IPS-11a (cell line): ENCODE measurements at regions not wholly inside any gene's neighbourhood (a gene's known extent, or its start where the extent isn't known, plus 50 kb on each side); places are given as distances from the start of the nearest gene placed in this dataset.

ENCODE experiments used
- H3K4me3 ChIP-seq: one replicate; pipeline ENCODE4 v1.5.1; 2013; ENCODE audit warnings: low read depth, low read length, control low read depth

DNA sequence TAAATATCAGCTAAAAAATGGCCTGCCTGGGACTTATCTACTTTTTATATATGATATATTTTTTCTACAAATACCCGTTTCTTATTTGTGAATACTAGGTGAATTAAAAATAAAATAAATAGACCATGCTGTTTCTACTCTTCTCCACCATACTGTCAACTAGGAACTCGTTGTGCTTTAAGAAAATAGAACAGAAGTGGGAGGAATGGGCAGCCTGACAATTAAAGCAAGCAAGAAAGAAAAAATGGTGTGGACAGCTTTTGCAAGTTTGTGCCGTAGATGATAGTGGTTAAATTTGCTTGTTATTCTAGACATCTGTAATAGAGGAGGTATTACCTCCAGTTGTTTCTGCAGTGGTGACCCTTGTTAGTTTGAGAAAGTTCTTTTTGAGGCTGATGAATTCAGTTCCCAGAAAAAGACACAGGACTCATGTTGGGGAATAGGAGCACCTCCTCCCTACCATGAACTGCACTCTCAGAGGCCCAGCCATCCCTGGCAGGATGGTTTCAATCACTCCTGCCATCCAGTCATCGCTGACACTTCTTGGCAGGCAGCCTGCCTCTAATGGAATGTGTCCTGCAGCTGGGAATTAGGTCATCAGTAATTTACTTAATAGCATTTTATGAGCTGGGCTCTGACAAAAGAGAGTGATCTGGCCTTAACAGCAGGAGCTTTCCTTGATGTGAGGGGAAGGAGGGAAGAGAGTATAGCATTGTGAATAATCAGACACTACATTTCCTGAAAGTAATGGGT lies 105.0 kb upstream of the GAP43 start:
- no peak overlapping the region for H3K4me3 ChIP-seq

DNA sequence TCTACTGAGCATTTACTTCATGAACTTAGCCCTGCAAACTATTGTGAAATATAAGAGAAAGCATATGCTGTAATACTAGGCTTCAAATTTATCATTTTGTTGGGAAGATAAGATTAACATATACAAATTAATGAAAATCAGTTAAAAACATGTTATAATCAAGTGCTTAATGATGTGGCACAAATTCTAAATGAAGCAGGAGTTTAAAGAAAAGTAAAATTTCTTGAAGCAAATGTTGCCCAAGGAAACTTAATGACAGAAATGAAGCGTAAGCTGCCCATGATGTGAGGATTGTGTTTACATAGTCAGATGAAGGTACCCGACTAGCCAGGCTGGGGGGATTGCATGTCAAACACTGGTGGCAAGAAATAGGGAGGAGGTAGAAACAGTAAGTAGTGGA lies 103.1 kb upstream of the GAP43 start:
- no peak overlapping the region for H3K4me3 ChIP-seq

DNA sequence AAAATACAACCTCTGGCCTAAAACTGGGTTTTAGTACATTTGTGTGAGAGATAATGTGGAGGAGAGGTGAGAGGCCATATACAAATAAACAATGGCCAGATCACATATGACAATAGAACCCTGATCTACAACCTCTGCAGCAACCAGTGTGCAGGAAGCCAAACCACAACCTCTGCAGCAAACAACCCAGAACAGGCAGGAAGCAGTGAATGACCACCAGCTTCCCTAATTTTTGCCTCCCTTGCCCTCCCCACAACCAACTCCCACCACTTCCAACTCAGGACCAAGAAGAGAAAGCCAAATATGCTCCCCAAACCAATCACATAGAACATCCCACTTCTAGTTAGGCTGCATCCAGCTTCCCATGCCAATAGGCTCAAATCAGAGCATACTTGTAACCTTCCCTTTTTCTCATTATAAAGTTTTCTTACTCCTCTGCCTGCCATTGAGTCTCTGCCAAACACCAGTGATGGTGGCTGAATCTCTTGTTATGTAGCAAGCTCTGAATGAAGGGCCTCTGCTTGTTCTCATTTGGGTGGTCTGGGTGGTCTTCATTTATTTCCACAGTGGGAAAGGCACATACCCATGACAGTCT lies 102.6 kb upstream of the GAP43 start:
- H3K4me3 ChIP-seq = no peak overlapping the region

DNA sequence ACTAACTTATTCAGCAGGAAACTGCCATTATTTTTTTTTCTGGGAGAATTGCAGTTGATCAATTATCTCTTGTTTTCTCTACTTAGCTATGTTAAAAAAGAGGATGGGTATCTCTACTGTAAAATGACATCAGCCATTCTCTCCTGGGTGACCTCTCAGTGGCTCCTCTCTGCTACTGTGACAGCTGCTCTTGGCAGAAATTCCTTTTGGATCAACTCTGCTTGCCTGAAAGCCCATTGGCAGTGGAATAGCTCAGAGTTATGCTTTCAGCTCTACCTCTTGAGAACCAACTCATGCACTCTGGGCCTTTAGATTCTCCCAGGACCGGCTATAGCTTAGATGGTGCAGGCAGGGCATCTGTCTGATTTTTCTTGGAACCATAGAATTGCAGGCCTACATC lies 99.9 kb upstream of the GAP43 start:
- H3K4me3 ChIP-seq = no peak overlapping the region

DNA sequence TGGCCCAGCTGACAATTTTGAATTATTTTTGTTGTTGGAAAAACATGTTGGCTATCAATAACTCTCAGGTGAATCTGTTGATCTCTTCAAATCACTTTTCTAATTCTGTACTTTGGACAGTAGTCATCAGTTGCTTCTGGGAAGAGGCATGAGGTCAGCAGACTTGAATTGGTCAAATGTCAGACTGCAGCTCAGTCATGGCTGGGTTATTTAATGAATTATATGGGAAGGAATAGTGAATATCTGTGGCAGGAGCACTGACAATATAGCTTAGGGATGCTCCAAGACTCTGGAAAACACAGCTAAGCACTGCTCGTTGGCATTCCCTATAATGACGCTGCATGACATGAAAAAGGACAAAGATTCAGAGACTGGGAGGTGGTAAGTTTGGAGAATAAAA lies 98.8 kb upstream of the GAP43 start:
- no peak overlapping the region for H3K4me3 ChIP-seq

DNA sequence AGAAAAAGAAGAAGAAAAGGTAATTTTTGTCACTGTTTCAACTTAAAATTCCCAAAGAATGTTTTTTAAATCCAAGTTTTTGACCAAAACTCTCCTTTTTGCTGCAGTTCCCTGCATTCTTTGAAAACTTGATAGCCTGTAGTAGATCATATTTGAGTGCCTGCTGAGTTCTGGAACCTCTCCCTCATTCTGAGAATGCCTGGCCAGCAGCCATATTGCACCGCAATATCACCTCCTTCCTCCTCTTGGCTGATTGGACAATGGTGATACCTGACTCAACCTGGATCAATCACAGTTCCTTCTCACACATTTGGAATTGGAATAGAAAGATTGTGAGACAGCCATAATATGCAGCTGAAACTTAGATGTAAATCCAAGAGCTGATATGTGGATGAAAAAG lies 97.6 kb upstream of the GAP43 start:
- H3K4me3 ChIP-seq = no peak overlapping the region

DNA sequence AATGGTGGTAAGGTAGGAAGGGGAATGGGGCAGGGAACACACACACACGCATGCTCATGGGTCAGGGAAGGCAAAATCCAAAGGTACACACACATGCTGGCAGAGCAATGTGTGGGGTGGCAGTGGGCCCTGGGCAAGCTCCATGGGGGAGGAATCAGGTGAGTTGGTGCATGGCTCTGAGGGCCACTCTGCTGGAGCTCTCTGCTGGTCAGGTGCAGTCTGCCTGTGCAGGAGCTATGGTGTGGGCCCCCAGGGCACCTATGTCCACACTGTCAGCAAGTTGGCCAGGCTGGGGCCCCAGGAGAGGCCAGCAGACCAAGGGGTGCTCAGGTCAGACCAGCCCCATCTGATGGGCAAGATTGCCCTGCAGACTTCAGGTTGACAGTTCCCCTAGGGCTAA lies 90.1 kb upstream of the GAP43 start:
- H3K4me3 ChIP-seq = no peak overlapping the region

DNA sequence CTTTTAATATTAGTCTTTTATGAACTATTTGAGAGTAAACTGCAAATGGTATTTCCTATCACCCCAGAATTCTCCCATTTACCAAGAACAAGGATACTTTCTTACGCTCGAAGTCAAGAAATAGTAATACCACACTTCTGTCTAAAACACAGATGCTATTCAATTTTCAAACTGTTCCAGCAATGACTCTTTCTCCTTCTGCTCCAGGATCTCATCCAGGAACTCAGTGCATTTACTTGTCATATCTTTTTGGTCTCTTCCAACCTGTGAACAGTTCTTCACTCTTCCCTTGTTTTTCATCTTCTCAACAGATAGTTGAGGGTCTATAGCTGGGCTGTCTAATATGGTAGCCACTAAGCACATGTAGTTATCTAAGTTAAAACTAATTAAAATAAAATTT lies 87.1 kb upstream of the GAP43 start:
- no peak overlapping the region for H3K4me3 ChIP-seq

DNA sequence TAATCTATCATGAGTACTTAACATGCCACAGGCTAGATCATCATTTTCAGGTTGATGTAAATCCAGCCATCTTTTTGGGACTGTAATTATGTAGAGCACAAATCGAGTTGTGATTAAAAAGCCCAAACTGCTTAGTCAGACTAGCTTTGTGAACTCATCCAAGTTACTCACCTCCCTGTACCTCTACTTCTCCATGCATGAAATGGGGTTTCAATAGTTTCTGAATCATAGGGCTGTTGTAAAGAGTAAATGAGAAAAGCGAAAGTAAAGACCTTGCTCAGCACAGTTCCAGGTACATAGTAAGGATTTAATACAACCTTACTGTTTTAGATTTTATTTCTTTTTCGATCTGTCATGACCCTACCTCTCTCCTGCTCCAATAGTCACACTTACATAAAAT lies 85.6 kb upstream of the GAP43 start:
- H3K4me3 ChIP-seq = no peak overlapping the region

DNA sequence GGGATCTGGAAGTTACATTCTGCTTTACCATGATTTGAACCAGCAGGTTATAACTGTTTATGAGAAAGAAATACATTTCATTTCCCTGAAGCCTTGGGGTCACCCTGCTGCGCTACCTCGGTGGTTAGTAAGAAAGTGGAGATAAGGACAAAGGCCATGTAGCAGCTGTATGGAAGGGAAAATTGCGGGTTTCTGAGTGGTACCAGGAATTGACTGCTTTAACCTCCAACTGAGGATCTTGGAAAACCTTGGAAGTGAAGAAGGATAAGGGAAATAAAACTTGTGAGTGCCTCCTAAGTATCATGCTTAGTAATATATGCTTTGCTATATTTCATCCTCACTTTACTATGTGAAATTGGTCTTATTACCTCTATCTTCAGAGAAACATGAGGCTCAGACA lies 76.1 kb upstream of the GAP43 start:
- no peak overlapping the region for H3K4me3 ChIP-seq

DNA sequence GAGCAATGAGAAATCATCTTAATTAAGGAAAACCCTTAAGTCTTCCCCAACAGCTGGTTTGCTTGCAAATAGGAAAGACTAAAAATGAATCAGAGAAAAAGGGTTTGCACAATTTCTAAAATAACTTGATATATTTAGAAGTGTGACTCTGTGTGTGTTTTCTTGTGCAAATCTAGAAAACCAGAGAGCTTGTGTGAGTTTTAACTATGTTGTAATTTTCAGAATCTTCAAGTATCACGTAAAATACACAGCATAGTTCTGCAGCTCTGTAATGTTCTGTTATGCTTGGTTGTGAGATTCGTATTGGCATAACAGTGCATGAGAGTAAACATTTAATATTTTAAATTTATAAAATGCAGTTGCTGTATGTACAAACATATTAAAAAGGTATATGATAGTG lies 74.7 kb upstream of the GAP43 start:
- no peak overlapping the region for H3K4me3 ChIP-seq

DNA sequence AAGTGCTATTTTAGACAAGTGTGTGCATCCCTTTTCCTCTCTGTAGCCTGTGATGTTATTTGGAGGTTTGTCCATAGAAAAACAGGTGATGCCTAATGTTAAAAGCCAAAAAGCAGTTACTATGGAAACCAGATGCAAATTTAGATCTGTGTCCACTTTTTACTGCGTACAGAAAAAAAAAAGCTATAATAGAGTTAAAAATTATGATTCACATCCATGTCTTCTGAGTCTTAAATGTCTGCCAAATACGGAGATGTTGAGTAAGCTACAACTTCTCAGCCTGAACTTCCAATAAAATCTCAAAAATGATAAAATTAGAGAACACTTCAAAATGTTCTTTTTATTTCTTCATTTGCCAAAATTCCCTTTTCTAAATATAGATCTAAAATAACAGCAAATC lies 74.2 kb upstream of the GAP43 start:
- no peak overlapping the region for H3K4me3 ChIP-seq

DNA sequence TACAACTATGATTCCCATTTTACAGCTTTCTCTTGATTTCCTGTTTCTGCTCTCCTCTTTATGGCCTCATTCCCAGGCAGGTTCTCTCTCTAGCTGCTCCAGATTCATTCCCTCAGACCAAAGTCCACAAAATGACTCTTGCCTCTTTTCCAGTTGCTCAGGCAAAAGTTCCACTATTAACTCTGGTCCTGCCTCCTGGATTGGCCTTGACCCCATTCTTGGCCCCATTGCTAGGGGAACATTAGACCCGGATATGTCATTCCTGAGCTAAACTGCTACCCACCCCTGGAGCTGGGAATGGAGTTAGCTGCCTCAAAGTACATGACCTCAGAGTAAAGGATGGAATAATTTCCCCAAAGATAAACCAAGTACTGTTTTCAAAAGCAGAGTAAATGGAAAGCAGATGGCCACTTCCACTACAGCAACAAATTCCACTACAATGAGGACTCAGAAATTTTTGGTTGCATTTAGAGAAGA lies 73.0 kb upstream of the GAP43 start:
- no peak overlapping the region for H3K4me3 ChIP-seq

DNA sequence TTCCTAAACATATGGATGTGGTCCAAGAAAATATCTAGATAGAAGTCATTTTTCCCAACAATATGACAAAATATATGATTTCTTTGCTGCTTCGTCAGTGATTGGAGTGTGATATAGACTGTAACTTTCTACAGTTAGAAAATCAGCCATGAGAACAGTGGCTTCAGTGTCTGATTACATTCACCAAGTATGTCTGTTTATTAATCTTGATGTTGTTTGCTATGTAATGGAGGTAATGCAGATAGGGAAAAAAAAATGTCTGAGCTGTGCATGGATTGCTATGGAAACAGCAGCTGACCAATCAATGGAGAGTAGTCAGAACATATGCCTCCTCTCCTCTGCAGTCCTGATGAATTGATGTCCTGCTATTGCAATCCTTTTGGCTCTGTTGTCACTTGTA lies 72.3 kb upstream of the GAP43 start:
- no peak overlapping the region for H3K4me3 ChIP-seq

DNA sequence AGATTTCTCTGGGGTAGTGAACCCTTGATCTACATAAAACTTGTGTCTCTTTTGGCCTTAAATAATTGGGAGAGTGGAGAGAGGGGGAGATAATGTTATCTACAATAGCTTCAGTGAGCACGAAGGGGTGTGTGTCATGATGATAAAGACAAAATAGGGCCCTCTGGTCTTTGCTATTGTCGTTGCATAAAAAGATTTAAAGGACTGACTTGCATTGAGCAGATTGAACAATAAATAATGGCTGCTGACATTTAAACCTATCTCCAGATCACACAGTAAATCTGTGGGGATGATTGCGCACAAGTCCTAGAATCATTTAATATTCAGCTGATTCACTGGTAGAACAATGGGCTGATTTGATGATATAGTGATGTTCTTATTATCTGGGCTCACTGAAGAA lies 71.3 kb upstream of the GAP43 start:
- H3K4me3 ChIP-seq = no peak overlapping the region

DNA sequence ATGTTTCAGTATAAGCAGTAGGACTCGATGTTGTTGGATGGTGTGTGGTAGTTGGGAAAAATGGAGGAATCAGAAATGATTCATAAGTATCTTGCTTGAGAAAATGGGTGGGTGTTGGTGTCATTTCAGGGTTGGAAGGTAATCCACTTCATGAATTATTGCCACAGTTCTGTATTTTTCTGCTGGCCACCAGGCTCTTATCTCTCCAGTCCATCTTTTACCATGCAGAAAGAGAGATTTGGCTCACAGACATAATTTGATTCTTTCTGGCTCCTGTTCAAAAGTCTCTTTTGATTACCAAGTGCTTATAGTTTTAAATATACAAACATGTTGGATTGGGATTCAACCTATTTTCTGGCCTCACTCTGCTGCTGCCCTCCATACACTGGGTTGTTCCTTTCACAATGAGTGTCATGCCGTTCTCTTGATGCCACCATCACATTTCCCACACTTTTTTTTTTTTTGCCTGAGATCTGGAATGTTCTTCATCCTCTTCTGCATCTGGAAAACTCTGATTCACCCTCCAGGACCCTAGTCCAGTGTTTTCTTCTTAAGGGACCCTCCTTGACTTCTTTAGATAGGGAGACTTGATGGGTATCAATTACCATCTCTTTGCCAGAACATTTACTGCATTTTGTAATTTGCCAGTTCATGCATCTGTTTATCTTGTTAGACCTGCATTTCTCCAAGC lies 69.4 kb upstream of the GAP43 start:
- no peak overlapping the region for H3K4me3 ChIP-seq

DNA sequence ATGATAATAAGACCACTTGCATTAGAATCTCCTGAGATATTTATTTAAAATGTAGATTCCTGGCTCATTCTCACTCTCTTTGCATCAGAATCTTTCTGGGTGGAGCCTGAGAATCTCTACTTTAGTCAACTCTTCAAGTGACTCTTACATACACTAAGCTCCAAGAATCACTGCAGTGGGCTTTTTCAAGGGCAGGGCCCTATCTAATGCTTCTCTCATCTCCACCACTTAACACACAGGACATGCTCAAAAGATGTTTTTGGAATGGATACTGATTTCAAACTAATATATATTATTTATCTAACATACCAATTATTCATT lies 68.9 kb upstream of the GAP43 start:
- no peak overlapping the region for H3K4me3 ChIP-seq

DNA sequence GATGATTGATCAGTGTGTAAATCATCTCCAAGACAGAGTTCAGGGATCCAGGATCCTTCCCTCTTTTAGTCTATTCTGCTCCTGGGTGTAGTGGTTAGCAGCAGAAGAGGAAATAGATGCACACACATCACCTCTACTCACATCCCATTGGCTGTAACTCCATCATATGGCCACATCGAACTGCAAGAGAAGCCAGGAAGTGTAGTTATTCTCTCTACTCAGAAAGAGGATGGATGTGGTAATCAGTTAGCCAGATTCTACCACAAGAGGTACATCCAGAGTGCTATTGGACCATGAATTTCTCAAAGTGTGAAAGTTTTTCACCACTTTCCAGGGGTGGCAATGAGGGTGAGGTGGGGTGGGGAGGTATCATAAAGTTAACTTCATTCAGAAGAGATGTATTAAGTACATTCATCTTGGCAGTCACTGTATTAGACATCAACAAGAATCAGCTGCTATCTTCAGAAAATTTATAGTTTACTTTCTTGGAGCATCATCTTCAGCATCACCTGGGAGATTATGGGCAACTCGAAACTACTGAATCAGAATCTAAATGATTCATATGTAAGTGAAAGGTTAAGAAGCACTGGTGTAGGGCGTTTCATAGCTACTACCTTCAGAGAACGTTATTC lies 60.6 kb upstream of the GAP43 start:
- H3K4me3 ChIP-seq = no peak overlapping the region

DNA sequence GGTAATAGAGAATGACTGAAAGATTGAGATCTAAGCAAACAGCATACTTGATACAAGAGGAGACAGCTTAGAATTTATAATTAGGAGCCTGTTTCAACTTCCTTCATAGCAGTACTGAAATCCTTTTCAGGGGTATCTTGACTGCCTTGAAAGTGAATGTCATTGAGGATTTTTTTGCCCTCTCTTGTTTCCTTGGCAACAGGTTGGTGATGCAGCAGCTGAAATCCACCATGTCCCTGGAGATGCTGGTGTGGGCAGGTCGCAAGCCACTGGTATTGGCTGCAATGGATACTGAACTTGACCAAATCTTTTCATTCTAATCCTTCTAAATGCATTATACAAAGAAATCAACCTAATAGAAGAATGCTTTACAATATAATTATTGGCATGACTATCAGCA lies 59.3 kb upstream of the GAP43 start:
- no peak overlapping the region for H3K4me3 ChIP-seq

DNA sequence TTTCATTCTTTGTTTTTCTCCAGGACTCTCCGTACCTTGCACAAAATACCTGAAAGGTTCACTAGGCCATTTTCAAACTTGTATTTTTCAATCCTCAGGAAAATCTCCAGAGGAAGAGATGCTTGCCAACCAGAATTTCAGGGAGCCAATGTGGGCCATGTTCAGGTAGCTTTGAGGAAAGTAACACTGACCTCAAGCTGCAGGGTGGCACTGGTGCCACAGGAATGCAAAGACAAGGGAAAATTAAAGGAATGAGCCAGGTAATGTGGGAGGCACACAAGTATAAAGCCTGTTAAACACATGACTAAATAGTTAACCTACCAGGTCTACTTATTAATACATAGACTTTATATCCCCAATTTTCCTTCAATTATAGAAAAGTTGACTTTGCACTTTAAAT lies 51.9 kb upstream of the GAP43 start:
- no peak overlapping the region for H3K4me3 ChIP-seq
